GM20000 (cell line): ENCODE measurements at regions not wholly inside any gene's neighbourhood (a gene's known extent, or its start where the extent isn't known, plus 50 kb on each side); places are given as distances from the start of the nearest gene placed in this dataset.

Experiments
- DNase-seq: peaks from one replicate; pipeline ENCODE4 v3.0.0; 2012; ENCODE audit warnings: low spot score
- TF ChIP-seq, protein P1 (sequence below): IDR thresholded peaks from 2 replicates; pipeline ENCODE4 v1.5.1; 2012; ENCODE audit warnings: mild to moderate bottlenecking, control low read depth; ENCODE audit errors: extremely low read depth, missing control alignments

DNA sequence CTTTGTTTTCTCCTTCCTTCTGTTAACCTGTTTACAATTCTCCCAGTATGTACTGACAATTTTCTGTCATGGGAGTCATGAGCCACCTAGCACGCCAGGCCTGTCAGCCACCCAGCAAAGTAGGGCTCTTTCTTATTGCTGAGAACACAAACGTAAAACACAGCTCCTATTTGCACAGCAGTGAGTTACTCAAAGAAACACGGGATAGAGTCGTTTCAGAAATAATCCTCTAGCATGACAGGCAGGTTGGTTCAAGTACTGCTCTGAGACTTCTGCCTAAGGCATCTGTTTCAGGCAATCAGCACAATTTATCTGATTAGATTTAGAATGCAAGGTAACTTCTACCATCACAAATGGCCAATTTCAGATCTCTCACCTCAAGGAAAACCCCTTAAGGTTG, 88.8 kb downstream of the CD24 start:
- no peak for DNase-seq
- TF ChIP-seq, protein P1, sequence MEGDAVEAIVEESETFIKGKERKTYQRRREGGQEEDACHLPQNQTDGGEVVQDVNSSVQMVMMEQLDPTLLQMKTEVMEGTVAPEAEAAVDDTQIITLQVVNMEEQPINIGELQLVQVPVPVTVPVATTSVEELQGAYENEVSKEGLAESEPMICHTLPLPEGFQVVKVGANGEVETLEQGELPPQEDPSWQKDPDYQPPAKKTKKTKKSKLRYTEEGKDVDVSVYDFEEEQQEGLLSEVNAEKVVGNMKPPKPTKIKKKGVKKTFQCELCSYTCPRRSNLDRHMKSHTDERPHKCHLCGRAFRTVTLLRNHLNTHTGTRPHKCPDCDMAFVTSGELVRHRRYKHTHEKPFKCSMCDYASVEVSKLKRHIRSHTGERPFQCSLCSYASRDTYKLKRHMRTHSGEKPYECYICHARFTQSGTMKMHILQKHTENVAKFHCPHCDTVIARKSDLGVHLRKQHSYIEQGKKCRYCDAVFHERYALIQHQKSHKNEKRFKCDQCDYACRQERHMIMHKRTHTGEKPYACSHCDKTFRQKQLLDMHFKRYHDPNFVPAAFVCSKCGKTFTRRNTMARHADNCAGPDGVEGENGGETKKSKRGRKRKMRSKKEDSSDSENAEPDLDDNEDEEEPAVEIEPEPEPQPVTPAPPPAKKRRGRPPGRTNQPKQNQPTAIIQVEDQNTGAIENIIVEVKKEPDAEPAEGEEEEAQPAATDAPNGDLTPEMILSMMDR = no peak

DNA sequence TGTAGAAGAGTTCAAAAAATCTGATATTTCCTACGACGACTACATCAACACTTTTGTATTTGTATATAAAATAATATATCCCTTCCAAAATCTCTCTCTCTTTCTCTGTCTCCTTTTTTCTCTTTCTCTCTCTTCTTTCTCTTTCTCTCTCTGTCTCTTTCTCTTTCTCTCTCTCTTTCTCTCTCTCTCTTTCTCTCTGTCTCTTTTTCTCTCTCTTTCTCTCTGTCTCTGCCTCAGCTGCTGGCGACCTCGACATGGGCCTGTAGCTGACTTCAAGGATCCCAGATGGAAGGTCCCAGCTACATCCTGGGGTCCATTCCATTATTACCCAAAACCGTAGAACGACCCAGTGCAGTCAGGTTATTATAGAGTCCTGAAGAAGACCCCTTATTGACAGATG, 90.0 kb downstream of the CD24 start:
- DNase-seq = no peak
- TF ChIP-seq, protein P1 = no peak

DNA sequence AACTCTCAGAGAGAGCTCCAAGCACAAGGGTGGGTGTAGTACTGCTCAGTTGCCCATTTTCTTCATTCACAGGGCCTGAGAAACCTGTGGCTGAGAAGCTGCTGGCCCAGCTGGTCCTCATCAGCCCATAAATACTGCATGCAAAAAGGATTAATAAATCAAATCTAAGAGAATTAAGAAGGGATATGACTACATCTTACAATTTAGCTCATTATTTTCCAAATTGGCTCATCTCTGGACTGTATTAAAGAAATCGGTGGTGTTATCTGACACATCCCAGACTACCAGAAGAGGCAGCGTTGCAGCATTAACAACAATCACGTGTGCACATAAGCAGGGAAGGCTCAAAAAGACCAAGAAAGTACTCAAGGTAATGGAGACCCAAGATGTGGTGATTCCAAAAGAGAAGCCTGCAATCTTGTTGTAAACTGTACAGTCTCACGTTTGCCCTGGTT, 90.7 kb downstream of the CD24 start:
- DNase-seq = no peak

DNA sequence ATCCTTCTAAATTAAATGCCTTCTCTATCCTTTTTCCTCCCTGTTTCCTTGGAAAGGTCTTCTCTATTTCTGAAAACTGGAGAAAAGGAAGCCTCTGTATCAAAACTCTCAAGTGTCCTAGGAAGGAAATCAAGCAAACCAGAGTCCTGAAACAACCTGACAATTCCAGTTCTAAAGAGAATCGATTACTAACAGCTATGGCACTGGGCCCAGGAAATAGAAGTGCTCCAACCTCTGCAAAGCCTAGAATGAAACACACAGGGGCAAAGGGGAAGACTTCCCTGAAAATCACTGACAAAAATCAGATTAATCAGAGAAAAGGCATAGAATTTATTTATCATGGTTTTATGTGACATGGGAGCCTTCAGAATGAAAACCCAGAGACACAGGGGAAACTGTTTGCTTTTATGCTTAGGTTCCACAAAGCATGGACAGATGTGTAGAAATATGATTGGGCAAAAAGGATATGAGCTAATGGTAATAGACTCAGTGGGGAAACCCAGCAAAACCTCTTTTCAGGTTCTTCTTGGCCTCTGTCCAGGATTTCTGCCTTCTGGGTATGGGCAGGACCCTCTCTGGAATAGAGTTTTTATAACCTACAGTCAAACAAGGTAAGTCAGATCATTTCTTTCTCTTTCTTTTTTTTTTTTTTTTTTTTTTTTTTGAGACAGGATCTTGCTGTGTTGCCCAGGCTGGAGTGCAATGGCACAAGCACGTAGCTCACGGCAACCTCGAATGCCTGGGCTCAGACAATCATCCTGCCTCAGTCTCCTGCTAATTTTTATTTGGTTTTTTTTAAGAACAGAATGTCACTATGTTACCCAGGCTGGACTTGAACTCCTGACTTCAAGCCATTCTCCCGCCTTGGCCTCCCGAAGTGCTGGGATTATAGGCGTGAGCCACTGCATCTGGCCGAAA, 91.7 kb downstream of the CD24 start:
- TF ChIP-seq, protein P1 = no peak
- no peak for DNase-seq

More for the DNA sequence above, 90.7 kb downstream of the CD24 start:
- TF ChIP-seq, protein P1 = no peak

DNA sequence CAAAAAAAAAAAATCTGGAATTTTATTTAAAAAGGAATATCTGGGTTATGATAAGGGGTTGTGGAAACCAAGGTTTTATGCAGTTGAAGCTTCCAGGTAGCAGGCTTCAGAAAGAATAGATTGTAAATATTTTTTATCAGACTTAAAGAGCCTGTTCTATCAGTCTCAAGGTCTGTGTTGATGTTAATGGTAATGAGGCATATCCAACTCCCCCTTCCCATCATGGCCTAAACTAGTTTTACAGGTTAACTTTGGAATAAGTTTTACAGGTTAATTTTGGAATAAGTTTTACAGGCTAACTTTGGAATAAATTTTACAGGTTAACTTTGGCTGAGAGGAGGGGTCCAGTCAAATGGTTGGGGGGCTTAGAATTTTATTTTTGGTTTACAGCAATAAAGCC, 92.4 kb downstream of the CD24 start:
- TF ChIP-seq, protein P1 = no peak
- no peak for DNase-seq

DNA sequence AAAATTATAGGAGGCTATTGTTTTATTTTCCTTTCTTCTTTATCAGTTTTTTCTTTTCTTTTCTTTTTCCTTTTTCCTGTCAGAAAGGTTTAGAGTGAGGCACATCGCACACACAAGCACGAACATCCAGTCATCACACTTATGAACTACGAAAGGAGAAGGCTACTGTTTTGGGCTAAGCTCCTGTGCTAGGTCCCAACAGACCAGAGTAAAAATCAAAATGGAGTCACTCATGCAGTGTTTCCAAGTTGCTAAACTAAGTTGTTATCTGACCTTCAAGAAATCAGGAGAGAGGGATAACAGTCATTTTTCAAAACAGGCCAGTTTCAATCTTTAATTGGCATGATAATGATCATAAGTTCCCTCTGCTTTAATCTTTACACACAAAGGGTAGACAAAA, 93.6 kb downstream of the CD24 start:
- TF ChIP-seq, protein P1 = no peak
- no peak for DNase-seq

DNA sequence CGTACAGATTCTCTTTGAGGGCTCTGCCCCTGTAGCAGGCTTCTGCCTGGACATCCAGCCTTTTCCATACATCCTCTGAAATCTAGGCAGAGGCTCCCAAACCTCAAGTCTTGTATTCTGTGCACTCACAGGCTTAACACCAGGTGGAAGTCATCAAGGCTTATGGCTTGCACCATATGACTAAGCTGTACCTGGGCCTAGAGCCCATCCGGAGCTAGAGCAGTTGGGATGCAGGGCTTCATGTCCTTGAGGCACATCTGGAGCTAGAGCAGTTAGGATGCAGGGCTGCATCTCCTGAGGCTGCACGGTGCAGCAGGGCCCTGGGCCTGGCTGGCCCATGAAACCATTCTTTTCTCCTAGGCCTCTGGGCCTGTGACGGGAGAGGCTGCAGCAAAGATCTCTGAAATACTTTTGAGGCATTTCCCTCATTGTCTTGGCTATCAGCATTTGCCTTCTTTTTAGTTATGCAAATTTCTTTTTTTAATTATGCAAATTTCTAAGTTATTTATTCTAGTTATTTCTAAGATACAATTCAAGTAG, 98.7 kb downstream of the CD24 start:
- DNase-seq = no peak
- TF ChIP-seq, protein P1 = no peak
